ENCODE measurements at regions not wholly inside any gene's neighbourhood (a gene's known extent, or its start where the extent isn't known, plus 50 kb on each side); places are given as distances from the start of the nearest gene placed in this dataset.

DNA sequence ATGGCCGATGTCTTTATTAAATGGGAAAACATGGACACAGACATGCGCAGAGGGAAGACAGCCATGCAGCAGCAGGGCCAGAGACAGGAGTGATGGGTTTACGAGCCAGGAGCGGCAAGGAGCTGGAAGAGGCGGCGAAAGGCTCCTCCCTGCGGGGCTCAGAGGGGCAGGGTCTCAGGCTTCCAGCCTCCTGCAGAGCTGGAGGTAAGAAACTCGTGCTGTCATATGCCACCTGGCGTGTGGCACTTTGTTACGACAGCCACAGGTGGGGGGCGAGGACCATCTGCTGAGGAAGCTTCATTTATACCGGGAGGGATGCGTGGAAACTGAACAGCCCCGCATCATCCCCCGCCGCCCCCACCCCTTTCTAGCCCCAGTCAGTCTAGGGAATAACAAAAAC lies 52.0 kb upstream of the SPACA7 start:
- no peaks in the 10 kb centered on the region for H3K36me3 Mint-ChIP-seq (ENCODE audit: insufficient read depth, unreplicated experiment)
- no peaks in the 10 kb centered on the region for H3K27me3 Mint-ChIP-seq (ENCODE audit: unreplicated experiment)
- intact Hi-C loops (cut with micrococcal nuclease; ENCODE audit: unreplicated experiment) = no loop called here
- TF ChIP-seq, protein P1, sequence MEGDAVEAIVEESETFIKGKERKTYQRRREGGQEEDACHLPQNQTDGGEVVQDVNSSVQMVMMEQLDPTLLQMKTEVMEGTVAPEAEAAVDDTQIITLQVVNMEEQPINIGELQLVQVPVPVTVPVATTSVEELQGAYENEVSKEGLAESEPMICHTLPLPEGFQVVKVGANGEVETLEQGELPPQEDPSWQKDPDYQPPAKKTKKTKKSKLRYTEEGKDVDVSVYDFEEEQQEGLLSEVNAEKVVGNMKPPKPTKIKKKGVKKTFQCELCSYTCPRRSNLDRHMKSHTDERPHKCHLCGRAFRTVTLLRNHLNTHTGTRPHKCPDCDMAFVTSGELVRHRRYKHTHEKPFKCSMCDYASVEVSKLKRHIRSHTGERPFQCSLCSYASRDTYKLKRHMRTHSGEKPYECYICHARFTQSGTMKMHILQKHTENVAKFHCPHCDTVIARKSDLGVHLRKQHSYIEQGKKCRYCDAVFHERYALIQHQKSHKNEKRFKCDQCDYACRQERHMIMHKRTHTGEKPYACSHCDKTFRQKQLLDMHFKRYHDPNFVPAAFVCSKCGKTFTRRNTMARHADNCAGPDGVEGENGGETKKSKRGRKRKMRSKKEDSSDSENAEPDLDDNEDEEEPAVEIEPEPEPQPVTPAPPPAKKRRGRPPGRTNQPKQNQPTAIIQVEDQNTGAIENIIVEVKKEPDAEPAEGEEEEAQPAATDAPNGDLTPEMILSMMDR (IDR thresholded peaks at IDR 0.05; ENCODE audit: unreplicated experiment) = no peak
- CTCF ChIA-PET = no interaction called here
- H3K4me1 Mint-ChIP-seq (ENCODE audit: low read depth, unreplicated experiment) = no peaks in the 10 kb centered on the region
- BruUV-seq (replicated peaks) = no TSS peak
- no peaks in the 10 kb centered on the region for H3K9me3 Mint-ChIP-seq (ENCODE audit: low read depth, unreplicated experiment)
- DNase-seq = no peak
- no peak overlapping the region for H3K27ac Mint-ChIP-seq (ENCODE audit: unreplicated experiment)
- no peak overlapping the region for H3K4me3 Mint-ChIP-seq (ENCODE audit: low read depth, unreplicated experiment)

DNA sequence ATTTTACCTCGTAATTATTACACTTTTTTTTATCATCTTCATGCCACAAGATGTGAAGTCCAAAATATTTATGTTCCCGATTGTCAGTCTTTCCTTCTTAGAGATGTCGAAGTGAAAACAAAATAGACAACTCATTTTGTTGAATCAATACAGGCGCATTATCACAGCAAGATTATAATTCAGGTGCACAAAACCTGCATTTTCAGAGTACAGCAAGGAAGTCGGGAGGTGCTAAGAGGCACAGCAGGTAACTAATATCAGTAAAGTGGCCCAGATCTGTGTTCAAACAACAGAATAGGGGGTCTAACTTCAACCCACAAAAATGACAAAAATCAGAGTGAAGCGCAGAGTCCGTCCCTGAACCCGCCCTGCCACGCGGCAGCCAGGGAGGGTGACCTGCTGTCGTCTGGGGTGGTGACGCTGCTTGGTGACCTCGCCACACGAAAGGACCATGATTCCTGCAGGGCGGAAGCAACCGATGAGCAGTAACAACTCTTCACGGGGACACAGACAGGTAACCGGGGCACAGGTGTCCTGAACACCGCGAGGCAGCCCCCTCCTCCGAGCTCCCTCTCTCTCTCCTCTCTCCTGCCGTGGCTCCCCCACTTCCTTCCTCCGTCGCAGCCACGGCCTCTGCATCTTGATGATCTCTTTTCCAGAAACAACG lies 50.9 kb upstream of the SPACA7 start:
- CTCF ChIA-PET = no interaction called here
- BruUV-seq (replicated peaks) = no TSS peak
- H3K27me3 Mint-ChIP-seq (ENCODE audit: unreplicated experiment) = no peaks in the 10 kb centered on the region
- intact Hi-C loops (cut with micrococcal nuclease; ENCODE audit: unreplicated experiment) = no loop called here
- TF ChIP-seq, protein P1 (IDR thresholded peaks at IDR 0.05; ENCODE audit: unreplicated experiment) = no peak
- no peaks in the 10 kb centered on the region for H3K36me3 Mint-ChIP-seq (ENCODE audit: insufficient read depth, unreplicated experiment)
- no peak overlapping the region for H3K4me3 Mint-ChIP-seq (ENCODE audit: low read depth, unreplicated experiment)
- no peaks in the 10 kb centered on the region for H3K9me3 Mint-ChIP-seq (ENCODE audit: low read depth, unreplicated experiment)
- no peak for DNase-seq
- H3K4me1 Mint-ChIP-seq (ENCODE audit: low read depth, unreplicated experiment) = no peaks in the 10 kb centered on the region
- no peak overlapping the region for H3K27ac Mint-ChIP-seq (ENCODE audit: unreplicated experiment)

DNA sequence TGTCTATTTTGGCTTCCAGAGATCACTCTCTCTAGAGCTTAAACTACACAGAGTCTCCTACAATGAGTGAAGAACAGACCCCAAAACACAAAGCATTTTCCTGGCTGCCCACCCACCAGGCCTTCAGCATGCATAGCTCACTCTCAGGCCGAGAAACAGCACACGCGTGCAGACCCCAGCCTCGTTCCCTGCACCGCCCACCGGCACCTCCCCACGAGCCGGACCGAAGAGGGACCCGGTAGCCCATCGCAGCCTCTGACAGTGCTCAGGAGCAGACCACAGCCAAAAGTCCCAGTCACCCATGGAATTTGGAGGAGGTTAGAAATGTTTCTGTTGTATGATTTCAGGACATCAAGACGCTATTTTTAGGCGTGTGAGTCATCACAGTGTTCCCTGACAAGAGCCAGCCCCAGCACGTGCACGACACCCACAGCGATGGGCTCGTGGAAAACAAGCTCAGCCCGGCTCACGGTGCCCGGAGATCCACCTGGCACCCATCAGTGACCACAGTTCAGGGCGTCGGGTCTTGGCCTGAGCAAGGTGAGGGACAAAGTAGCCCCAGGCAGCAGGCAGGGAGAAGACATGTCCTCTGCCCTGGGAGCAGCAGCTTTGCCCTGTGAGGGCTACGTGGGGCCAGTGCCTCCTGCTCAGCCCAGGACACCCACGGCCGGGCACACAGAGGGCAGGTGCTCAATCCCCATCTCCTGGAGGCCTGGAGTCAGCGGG lies 50.1 kb upstream of the SPACA7 start:
- TF ChIP-seq, protein P1 (IDR thresholded peaks at IDR 0.05; ENCODE audit: unreplicated experiment) = no peak
- DNase-seq = no peak
- Mint-ChIP-seq H3K36me3 (ENCODE audit: insufficient read depth, unreplicated experiment) (no peaks in the 10 kb centered on the region), H3K4me3 (ENCODE audit: low read depth, unreplicated experiment) (no peak overlapping the region), H3K27me3 (ENCODE audit: unreplicated experiment) (no peaks in the 10 kb centered on the region), H3K9me3 (ENCODE audit: low read depth, unreplicated experiment) (no peaks in the 10 kb centered on the region), H3K4me1 (ENCODE audit: low read depth, unreplicated experiment) (no peaks in the 10 kb centered on the region), H3K27ac (ENCODE audit: unreplicated experiment) (no peak overlapping the region)
- intact Hi-C loops (cut with micrococcal nuclease; ENCODE audit: unreplicated experiment) = no loop called here
- no TSS peak for BruUV-seq (replicated peaks)
- CTCF ChIA-PET = no interaction called here

Data from Calu3 (cell line).